ENCODE measurements at regions not wholly inside any gene's neighbourhood (a gene's known extent, or its start where the extent isn't known, plus 50 kb on each side); places are given as distances from the start of the nearest gene placed in this dataset.

DNA sequence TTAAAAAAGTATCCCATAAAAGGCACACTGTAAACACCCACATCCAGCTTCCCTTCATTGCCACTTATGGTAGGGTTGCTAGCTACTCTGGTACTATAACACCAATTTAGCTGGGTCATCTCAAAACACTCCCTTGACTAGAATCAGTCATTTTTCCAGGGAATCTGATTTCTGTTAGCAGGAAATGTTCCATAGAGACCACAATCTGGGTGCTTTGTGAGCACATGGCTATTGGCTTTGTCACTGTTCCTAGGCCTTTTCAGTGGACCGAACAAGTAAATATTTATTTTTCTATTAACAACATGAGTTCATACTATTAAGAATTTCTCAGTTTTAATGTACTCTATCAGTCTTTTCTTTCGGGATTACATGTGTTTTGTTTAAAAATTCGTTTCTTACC lies 404.7 kb upstream of the GNPDA2 start:
- DNase-seq (ENCODE audit: extremely low spot score) = no peak
- 82% methylated on average over 3 of the region's 3 CpGs for WGBS
- no peak overlapping the region for H3K4me3 ChIP-seq (ENCODE audit: low read depth, low read length)

DNA sequence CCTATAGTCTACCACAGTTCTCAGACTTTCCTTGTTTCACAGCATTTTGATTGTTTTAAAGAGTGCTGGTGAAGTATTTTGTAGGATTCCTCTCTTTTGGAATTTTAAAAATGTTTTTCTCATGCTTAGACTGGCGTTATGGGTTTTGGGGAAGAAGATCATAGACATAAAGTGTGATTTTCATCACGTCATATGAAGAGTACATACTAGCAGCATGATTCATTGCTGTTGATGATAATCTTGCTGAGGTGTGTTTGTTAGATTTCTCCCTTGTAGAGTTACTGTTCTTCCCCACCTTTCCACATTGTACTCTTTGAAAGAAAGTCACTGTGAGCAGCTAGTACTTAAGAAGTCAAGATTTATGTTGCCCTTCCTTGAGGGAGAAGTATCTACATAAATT lies 396.1 kb upstream of the GNPDA2 start:
- Histone ChIP-seq H3K4me3 (ENCODE audit: low read depth, low read length) (no peak overlapping the region), H3K36me3 (ENCODE audit: insufficient read depth) (no peaks in the 10 kb centered on the region), H3K27ac (ENCODE audit: low read depth) (no peak overlapping the region), H3K4me1 (ENCODE audit: insufficient read depth) (no peaks in the 10 kb centered on the region)
- no peak for DNase-seq (ENCODE audit: extremely low spot score)
- 65% methylated on average over 2 of the region's 2 CpGs for WGBS

More for the DNA sequence above, 404.7 kb upstream of the GNPDA2 start:
- no peaks in the 10 kb centered on the region for H3K36me3 ChIP-seq (ENCODE audit: insufficient read depth)
- H3K27ac ChIP-seq (ENCODE audit: low read depth) = no peak overlapping the region
- no peaks in the 10 kb centered on the region for H3K4me1 ChIP-seq (ENCODE audit: insufficient read depth)

GRCh38 chr4:45121426-45121975 lies 395.1 kb upstream of the GNPDA2 start:
- 56% methylated on average over 2 of the region's 2 CpGs for WGBS

GRCh38 chr4:45120163-45120562 lies 393.8 kb upstream of the GNPDA2 start:
- WGBS = 72% methylated on average over 3 of the region's 3 CpGs
- H3K36me3 ChIP-seq (ENCODE audit: insufficient read depth) = no peaks in the 10 kb centered on the region
- no peak overlapping the region for H3K27ac ChIP-seq (ENCODE audit: low read depth)
- H3K4me3 ChIP-seq (ENCODE audit: low read depth, low read length) = no peak overlapping the region
- H3K4me1 ChIP-seq (ENCODE audit: insufficient read depth) = no peaks in the 10 kb centered on the region
- no peak for DNase-seq (ENCODE audit: extremely low spot score)

More at GRCh38 chr4:45121426-45121975, 395.1 kb upstream of the GNPDA2 start:
- Histone ChIP-seq H3K36me3 (ENCODE audit: insufficient read depth) (no peaks in the 10 kb centered on the region), H3K4me3 (ENCODE audit: low read depth, low read length) (no peak overlapping the region), H3K4me1 (ENCODE audit: insufficient read depth) (no peaks in the 10 kb centered on the region), H3K27ac (ENCODE audit: low read depth) (no peak overlapping the region)
- no peak for DNase-seq (ENCODE audit: extremely low spot score)

- no peak overlapping the region for H3K4me3 ChIP-seq (ENCODE audit: low read depth, low read length)
- WGBS = 72% methylated on average over 1 of the region's 1 CpG
- H3K4me1 ChIP-seq (ENCODE audit: insufficient read depth) = no peaks in the 10 kb centered on the region
- no peak for DNase-seq (ENCODE audit: extremely low spot score)
- H3K36me3 ChIP-seq (ENCODE audit: insufficient read depth) = no peaks in the 10 kb centered on the region
- H3K27ac ChIP-seq (ENCODE audit: low read depth) = no peak overlapping the region
These were observed 393.0 kb upstream of the GNPDA2 start for GRCh38 chr4:45119376-45119775.

GRCh38 chr4:45102716-45103115 lies 376.4 kb upstream of the GNPDA2 start:
- H3K4me3 ChIP-seq (ENCODE audit: low read depth, low read length) = no peak overlapping the region
- no peaks in the 10 kb centered on the region for H3K4me1 ChIP-seq (ENCODE audit: insufficient read depth)
- H3K36me3 ChIP-seq (ENCODE audit: insufficient read depth) = no peaks in the 10 kb centered on the region
- H3K27ac ChIP-seq (ENCODE audit: low read depth) = no peak overlapping the region
- DNase-seq (ENCODE audit: extremely low spot score) = no peak

DNA sequence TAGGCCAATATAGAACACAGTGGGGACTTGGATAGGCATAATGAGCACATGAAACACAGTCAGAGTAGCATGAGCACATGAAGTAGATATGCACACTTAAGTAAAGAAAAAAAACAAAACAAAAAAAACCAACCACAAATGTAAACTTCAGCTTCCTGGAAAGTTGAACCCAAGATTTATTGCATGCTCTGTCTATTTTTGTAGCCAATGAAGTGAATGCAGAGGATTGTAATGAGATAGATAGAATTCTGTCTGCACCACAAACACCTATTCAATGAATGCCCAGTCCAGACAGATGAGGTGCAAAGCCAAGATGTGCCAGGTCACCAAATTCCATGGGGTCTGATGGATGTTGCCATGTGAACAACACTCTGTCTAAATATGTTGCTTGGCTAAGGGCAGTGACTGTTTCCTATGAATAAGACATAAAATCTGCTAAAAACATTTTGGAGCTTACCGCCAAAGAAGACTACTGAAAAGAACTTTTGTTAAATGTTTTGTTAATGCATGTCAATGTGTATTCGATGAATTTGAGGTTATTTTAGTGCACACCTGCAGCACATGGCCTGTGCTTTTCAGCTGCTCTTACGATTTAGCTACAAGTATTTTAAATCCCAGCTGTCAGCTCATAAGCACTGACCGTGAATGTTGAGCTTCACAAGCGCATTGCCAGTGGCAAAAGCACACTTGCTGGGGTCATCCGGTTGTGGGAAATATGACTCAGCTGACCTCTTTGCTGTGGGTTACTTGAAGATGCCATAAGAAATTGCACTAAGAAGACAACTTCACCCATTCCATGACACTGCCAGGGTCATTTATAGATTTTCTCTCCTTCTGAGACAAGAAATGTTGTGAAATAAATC lies 374.8 kb upstream of the GNPDA2 start:
- Histone ChIP-seq H3K4me3 (ENCODE audit: low read depth, low read length) (no peak overlapping the region), H3K4me1 (ENCODE audit: insufficient read depth) (no peaks in the 10 kb centered on the region)
- WGBS = 69% methylated on average over 6 of the region's 6 CpGs

GRCh38 chr4:45099471-45099870 lies 373.1 kb upstream of the GNPDA2 start:
- no peak for DNase-seq (ENCODE audit: extremely low spot score)
- Histone ChIP-seq H3K36me3 (ENCODE audit: insufficient read depth) (no peaks in the 10 kb centered on the region), H3K4me3 (ENCODE audit: low read depth, low read length) (no peak overlapping the region), H3K27ac (ENCODE audit: low read depth) (no peak overlapping the region), H3K4me1 (ENCODE audit: insufficient read depth) (no peaks in the 10 kb centered on the region)
- 70% methylated on average over 1 of the region's 1 CpG for WGBS

More for the DNA sequence above, 374.8 kb upstream of the GNPDA2 start:
- Histone ChIP-seq H3K27ac (ENCODE audit: low read depth) (no peak overlapping the region), H3K36me3 (ENCODE audit: insufficient read depth) (no peaks in the 10 kb centered on the region)
- DNase-seq (ENCODE audit: extremely low spot score) = no peak

GRCh38 chr4:45094684-45095083 lies 368.3 kb upstream of the GNPDA2 start:
- H3K4me1 ChIP-seq (ENCODE audit: insufficient read depth) = no peaks in the 10 kb centered on the region
- 46% methylated on average over 3 of the region's 3 CpGs for WGBS
- DNase-seq (ENCODE audit: extremely low spot score) = no peak
- no peaks in the 10 kb centered on the region for H3K36me3 ChIP-seq (ENCODE audit: insufficient read depth)
- H3K4me3 ChIP-seq (ENCODE audit: low read depth, low read length) = no peak overlapping the region
- no peak overlapping the region for H3K27ac ChIP-seq (ENCODE audit: low read depth)

GRCh38 chr4:45082101-45082500 lies 355.7 kb upstream of the GNPDA2 start:
- 84% methylated on average over 2 of the region's 2 CpGs for WGBS
- no peak overlapping the region for H3K4me3 ChIP-seq (ENCODE audit: low read depth, low read length)
- H3K27ac ChIP-seq (ENCODE audit: low read depth) = no peak overlapping the region
- DNase-seq (ENCODE audit: extremely low spot score) = no peak
- H3K4me1 ChIP-seq (ENCODE audit: insufficient read depth) = no peaks in the 10 kb centered on the region
- no peaks in the 10 kb centered on the region for H3K36me3 ChIP-seq (ENCODE audit: insufficient read depth)

- DNase-seq (ENCODE audit: extremely low spot score) = no peak
- H3K27ac ChIP-seq (ENCODE audit: low read depth) = no peak overlapping the region
- no peaks in the 10 kb centered on the region for H3K36me3 ChIP-seq (ENCODE audit: insufficient read depth)
- 69% methylated on average over 1 of the region's 1 CpG for WGBS
- no peaks in the 10 kb centered on the region for H3K4me1 ChIP-seq (ENCODE audit: insufficient read depth)
- no peak overlapping the region for H3K4me3 ChIP-seq (ENCODE audit: low read depth, low read length)
These were observed 353.3 kb upstream of the GNPDA2 start for GRCh38 chr4:45079616-45080015.

DNA sequence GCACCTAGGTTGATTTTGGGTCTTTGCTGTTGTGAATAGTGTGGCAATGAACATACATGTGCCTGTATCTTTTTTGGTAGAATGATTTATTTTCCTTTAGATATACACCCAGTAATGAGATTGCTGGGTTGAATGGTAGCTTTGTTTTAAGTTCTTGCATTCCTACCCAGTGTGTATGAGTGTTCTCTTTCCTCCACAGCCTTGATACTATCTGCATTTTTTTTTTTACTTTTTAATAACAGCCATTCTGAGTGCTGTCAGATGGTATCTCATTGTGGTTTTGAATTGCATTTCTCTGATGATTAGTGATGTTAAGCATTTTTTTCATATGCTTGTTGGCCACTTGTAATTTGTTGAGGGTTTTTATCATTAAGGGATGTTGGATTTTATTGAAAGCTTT lies 351.8 kb upstream of the GNPDA2 start:
- H3K27ac ChIP-seq (ENCODE audit: low read depth) = no peak overlapping the region
- H3K4me1 ChIP-seq (ENCODE audit: insufficient read depth) = no peaks in the 10 kb centered on the region
- DNase-seq (ENCODE audit: extremely low spot score) = no peak

DNA sequence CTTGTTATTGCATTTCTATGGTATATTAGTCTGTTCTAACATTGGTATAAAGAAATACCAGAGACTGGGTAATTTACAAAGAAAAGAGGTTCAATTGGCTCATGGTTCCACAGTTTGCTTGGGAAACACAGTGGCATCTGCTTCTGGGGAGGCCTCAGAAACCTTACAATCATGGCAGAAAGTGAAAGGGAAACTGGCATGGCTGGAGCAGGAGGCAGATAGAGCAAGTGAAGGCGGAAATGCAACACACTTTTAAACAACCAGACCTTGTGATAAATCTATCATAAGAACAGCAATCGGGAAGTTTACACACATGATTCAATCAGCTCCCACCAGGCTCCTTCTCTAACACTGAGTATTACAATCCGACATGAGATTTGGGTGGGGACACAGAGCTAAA lies 346.6 kb upstream of the GNPDA2 start:
- Histone ChIP-seq H3K4me3 (ENCODE audit: low read depth, low read length) (no peak overlapping the region), H3K4me1 (ENCODE audit: insufficient read depth) (no peaks in the 10 kb centered on the region), H3K36me3 (ENCODE audit: insufficient read depth) (no peaks in the 10 kb centered on the region), H3K27ac (ENCODE audit: low read depth) (no peak overlapping the region)
- 88% methylated on average over 3 of the region's 3 CpGs for whole genome bisulfite sequencing
- no peak for DNase-seq (ENCODE audit: extremely low spot score)

More for the DNA sequence above, 351.8 kb upstream of the GNPDA2 start:
- H3K4me3 ChIP-seq (ENCODE audit: low read depth, low read length) = no peak overlapping the region
- H3K36me3 ChIP-seq (ENCODE audit: insufficient read depth) = no peaks in the 10 kb centered on the region

DNA sequence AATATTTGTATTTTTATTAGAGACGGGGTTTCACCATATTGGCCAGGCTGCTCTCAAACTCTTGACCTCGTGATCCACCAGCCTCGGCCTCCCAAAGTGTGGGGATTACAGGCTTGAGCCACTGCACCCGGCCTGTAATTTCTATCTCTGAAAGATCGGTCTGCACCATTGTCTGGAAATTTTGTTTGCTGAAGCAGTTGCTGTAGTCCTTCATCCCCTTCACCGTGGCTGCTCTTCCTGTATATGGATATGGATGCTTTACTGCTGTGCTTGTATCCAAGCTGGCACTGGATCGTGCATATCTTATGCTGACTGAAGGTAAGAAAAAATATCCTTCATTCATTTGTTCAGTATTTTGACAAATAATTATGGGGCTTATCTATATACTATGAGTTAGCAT lies 338.4 kb upstream of the GNPDA2 start:
- H3K36me3 ChIP-seq (ENCODE audit: insufficient read depth) = no peaks in the 10 kb centered on the region
- H3K4me3 ChIP-seq (ENCODE audit: low read depth, low read length) = no peak overlapping the region
- H3K27ac ChIP-seq (ENCODE audit: low read depth) = no peak overlapping the region
- no peaks in the 10 kb centered on the region for H3K4me1 ChIP-seq (ENCODE audit: insufficient read depth)
- no peak for DNase-seq (ENCODE audit: extremely low spot score)
- WGBS = 77% methylated on average over 7 of the region's 7 CpGs

All from urinary bladder (tissue), 3 donors.